C4-2B (cell line): ENCODE measurements at regions not wholly inside any gene's neighbourhood (a gene's known extent, or its start where the extent isn't known, plus 50 kb on each side); places are given as distances from the start of the nearest gene placed in this dataset.

Experiments used
- ZFX ChIP-seq: fragments of 450-650 bp; IDR thresholded peaks from 2 replicates; pipeline ENCODE4 v1.6.1; 2017
- TF ChIP-seq, protein P1 (sequence below): fragments of 450-650 bp; conservative IDR thresholded peaks from 2 replicates; pipeline ENCODE4 v1.5.1; 2017; ENCODE audit warnings: mild to moderate bottlenecking

DNA sequence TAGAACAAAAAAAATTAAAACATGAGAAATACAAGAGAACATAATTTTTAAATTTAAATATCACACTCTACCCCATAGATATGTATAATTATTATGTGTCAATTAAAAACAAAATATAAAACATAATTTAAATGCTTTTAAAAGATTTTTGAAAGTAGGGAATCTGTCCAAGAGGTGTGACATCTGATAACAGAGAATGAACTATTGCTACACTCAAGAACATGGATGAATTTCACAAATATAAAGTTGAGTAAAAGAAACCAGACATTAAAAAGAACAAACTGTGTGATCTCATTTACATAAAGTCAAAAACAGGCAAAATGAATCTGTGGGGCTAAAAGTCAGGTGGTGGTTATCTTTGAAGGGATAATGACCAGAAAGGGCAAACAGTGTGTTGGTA lies 106.5 kb upstream of the COL21A1 start:
- TF ChIP-seq, protein P1, sequence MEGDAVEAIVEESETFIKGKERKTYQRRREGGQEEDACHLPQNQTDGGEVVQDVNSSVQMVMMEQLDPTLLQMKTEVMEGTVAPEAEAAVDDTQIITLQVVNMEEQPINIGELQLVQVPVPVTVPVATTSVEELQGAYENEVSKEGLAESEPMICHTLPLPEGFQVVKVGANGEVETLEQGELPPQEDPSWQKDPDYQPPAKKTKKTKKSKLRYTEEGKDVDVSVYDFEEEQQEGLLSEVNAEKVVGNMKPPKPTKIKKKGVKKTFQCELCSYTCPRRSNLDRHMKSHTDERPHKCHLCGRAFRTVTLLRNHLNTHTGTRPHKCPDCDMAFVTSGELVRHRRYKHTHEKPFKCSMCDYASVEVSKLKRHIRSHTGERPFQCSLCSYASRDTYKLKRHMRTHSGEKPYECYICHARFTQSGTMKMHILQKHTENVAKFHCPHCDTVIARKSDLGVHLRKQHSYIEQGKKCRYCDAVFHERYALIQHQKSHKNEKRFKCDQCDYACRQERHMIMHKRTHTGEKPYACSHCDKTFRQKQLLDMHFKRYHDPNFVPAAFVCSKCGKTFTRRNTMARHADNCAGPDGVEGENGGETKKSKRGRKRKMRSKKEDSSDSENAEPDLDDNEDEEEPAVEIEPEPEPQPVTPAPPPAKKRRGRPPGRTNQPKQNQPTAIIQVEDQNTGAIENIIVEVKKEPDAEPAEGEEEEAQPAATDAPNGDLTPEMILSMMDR: no peak
- no peak for TF ChIP-seq ZFX
